ENCODE measurements at regions not wholly inside any gene's neighbourhood (a gene's known extent, or its start where the extent isn't known, plus 50 kb on each side); places are given as distances from the start of the nearest gene placed in this dataset.

- TF ChIP-seq FOXM1 (IDR thresholded peaks at IDR 0.05; ENCODE audit: borderline replicate concordance) (no peak), LEF1 (IDR thresholded peaks at IDR 0.05; ENCODE audit: borderline replicate concordance) (no peak), SP1 (IDR thresholded peaks at IDR 0.05) (no peak), SUZ12 (IDR thresholded peaks at IDR 0.05) (no peak)
These were observed 457.4 kb downstream of the TCERG1L start for GRCh38 chr10:130854151-130854550.

All from HEK293T (cell line).